Erythroblast (primary cell): ENCODE measurements at regions not wholly inside any gene's neighbourhood (a gene's known extent, or its start where the extent isn't known, plus 50 kb on each side); places are given as distances from the start of the nearest gene placed in this dataset.

Source experiments
- GATA1 ChIP-seq: IDR thresholded peaks from 2 replicates; pipeline ENCODE4 v1.6.1; 2011; ENCODE audit warnings: low read depth, mild to moderate bottlenecking, control low read depth, low read length, moderate library complexity
- POLR2A ChIP-seq: IDR thresholded peaks from 2 replicates; pipeline ENCODE4 v1.6.1; 2011; ENCODE audit warnings: mild to moderate bottlenecking, low read length

- TF ChIP-seq POLR2A (no peak), GATA1 (no peak)
Measured at GRCh38 chr9:26637101-26637500, 255.5 kb downstream of the CAAP1 start.
